Right lobe of liver (tissue), 4 donors: ENCODE measurements at regions not wholly inside any gene's neighbourhood (a gene's known extent, or its start where the extent isn't known, plus 50 kb on each side); places are given as distances from the start of the nearest gene placed in this dataset.

Experiments
- CTCF ChIP-seq, 4 donors: fragments of 200-600 bp in 3 of 4; fragments of 450-650 bp in 1 of 4; IDR thresholded peaks; one replicate each; pipeline versions ENCODE4 v1.5.1 to v1.8.0; 2016 to 2022; ENCODE audit warnings: antibody characterized with exemption in 4 of 4, mild to moderate bottlenecking in 2 of 4
- POLR2A ChIP-seq: fragments of 450-650 bp; IDR thresholded peaks from one replicate; pipeline ENCODE4 v1.6.1; 2017; ENCODE audit warnings: antibody characterized with exemption, mild to moderate bottlenecking
- donor health status: DM: no; HTN: no; CAD: no.
- donor health status: DM: no; HTN: no; CAD: no.
- donor health status: DM: no; HTN: yes; CAD: no.

DNA sequence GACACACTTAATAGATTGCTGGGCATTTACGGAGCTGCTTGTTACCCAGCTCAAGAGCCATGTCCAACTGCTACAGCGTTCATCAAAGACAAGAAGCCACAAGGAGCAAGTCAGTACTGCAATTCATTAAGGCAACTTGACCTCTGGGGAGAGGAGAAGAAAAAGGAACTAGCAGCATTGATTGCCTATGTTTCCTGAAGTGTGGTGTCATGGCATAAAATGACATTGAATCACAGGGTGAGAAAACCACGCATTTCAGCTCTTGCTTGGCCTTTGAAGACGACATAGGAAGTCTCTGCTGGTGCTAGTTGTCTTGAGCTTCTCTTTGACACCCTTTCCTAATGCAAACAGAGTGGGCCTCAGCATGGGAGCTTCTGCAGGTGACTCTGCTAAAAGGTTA is 139.1 kb downstream of the CDH26 start:
- no peak for TF ChIP-seq CTCF (IDR thresholded peaks at IDR 0.05)
- no peak for TF ChIP-seq POLR2A
